Esophagus (tissue), 2 donors: ENCODE measurements at regions not wholly inside any gene's neighbourhood (a gene's known extent, or its start where the extent isn't known, plus 50 kb on each side); places are given as distances from the start of the nearest gene placed in this dataset.

Experiments
- H3K27ac ChIP-seq, 2 donors: one replicate each; pipeline ENCODE4 v1.5.1; 2013; ENCODE audit warnings: low read depth in 2 of 2, mild to moderate bottlenecking in 2 of 2, inconsistent platforms in 1 of 2, low read length in 1 of 2, moderate library complexity in 1 of 2
- H3K27me3 ChIP-seq, 2 donors: one replicate each; pipeline ENCODE4 v1.6.1; 2013; ENCODE audit warnings: low read length in 2 of 2, control low read depth in 1 of 2, mild to moderate bottlenecking in 1 of 2; ENCODE audit not compliant: insufficient read depth in 2 of 2, control insufficient read depth in 1 of 2
- H3K36me3 ChIP-seq, 2 donors: one replicate each; pipeline ENCODE4 v1.6.1; 2013; ENCODE audit warnings: low read length in 1 of 2; ENCODE audit not compliant: control insufficient read depth in 2 of 2, insufficient read depth in 2 of 2
- H3K4me1 ChIP-seq, 2 donors: one replicate each; pipeline ENCODE4 v1.6.1; 2013; ENCODE audit warnings: low read length in 1 of 2; ENCODE audit not compliant: control insufficient read depth in 2 of 2, insufficient read depth in 2 of 2
- H3K4me3 ChIP-seq, 2 donors: one replicate each; pipeline ENCODE4 v1.5.1; 2013; ENCODE audit warnings: low read length in 2 of 2, mild to moderate bottlenecking in 2 of 2, low read depth in 1 of 2, moderate library complexity in 1 of 2
- H3K9me3 ChIP-seq, 2 donors: one replicate each; pipeline ENCODE4 v1.6.1; 2013; ENCODE audit warnings: mild to moderate bottlenecking in 2 of 2, low read depth in 1 of 2, low read length in 1 of 2, moderate library complexity in 1 of 2; ENCODE audit not compliant: control insufficient read depth in 2 of 2, insufficient read depth in 1 of 2
- WGBS, 2 donors: extraction: QIAGEN DNeasy Blood & Tissue Kit; methylation state at CpG; one replicate each; pipeline ENCODE4 v1.1.7; 2013; 5-methylcytosine and 5-hydroxymethylcytosine counted together
- donor health status: healthy with polysubstance abuse.
- donor health status: Bipolar disorder and iron deficiency.

- WGBS, 2 donors, result 42 to 49% methylated on average over 2 of the region's 2 CpGs
- no peaks in the 10 kb centered on the region for H3K9me3 ChIP-seq
- no peak overlapping the region for H3K4me3 ChIP-seq
These were observed 374.7 kb downstream of the DDX10 start for GRCh38 chr11:109039611-109040010.

GRCh38 chr11:109040303-109040702 is 375.4 kb downstream of the DDX10 start:
- Histone ChIP-seq H3K36me3 (no peaks in the 10 kb centered on the region), H3K4me1 (peaks cover 0 to 3% of the 10 kb centered on the region in 2 donors), H3K27ac (no peak overlapping the region), H3K4me3 (no peak overlapping the region), H3K27me3 (no peaks in the 10 kb centered on the region), H3K9me3 (no peaks in the 10 kb centered on the region)
- WGBS, 2 donors, result 79 to 88% methylated on average over 3 of the region's 3 CpGs

More at GRCh38 chr11:109039611-109040010, 374.7 kb downstream of the DDX10 start:
- Histone ChIP-seq H3K27ac (no peak overlapping the region), H3K36me3 (no peaks in the 10 kb centered on the region), H3K27me3 (no peaks in the 10 kb centered on the region), H3K4me1 (peaks cover 0 to 3% of the 10 kb centered on the region in 2 donors)

- H3K36me3 ChIP-seq, result no peaks in the 10 kb centered on the region
- peaks cover 0 to 3% of the 10 kb centered on the region in 2 donors for H3K4me1 ChIP-seq
- 88 to 89% methylated on average over 3 of the region's 3 CpGs for WGBS, 2 donors
- no peak overlapping the region for H3K27ac ChIP-seq
- H3K4me3 ChIP-seq, result no peak overlapping the region
- no peaks in the 10 kb centered on the region for H3K27me3 ChIP-seq
- H3K9me3 ChIP-seq, result no peaks in the 10 kb centered on the region
These were observed 377.0 kb downstream of the DDX10 start for GRCh38 chr11:109041876-109042275.

- no peaks in the 10 kb centered on the region for H3K27me3 ChIP-seq
- 63 to 66% methylated on average over 3 of the region's 3 CpGs for WGBS, 2 donors
- H3K27ac ChIP-seq, result no peak overlapping the region
- H3K9me3 ChIP-seq, result no peaks in the 10 kb centered on the region
- H3K4me1 ChIP-seq, result peaks cover 0 to 3% of the 10 kb centered on the region in 2 donors
- H3K36me3 ChIP-seq, result no peaks in the 10 kb centered on the region
- H3K4me3 ChIP-seq, result no peak overlapping the region
These were observed 378.4 kb downstream of the DDX10 start for GRCh38 chr11:109043315-109043714.

- no peaks in the 10 kb centered on the region for H3K9me3 ChIP-seq
- 76 to 82% methylated on average over 11 of the region's 11 CpGs for WGBS, 2 donors
- H3K4me3 ChIP-seq, result no peak overlapping the region
- no peaks in the 10 kb centered on the region for H3K4me1 ChIP-seq
- no peaks in the 10 kb centered on the region for H3K27me3 ChIP-seq
- H3K27ac ChIP-seq, result no peak overlapping the region
- no peaks in the 10 kb centered on the region for H3K36me3 ChIP-seq
These were observed 375.6 kb upstream of the C11orf87 start for GRCh38 chr11:109046284-109046992.

- Histone ChIP-seq H3K4me1 (no peaks in the 10 kb centered on the region), H3K9me3 (no peaks in the 10 kb centered on the region), H3K27me3 (no peaks in the 10 kb centered on the region), H3K4me3 (no peak overlapping the region), H3K36me3 (no peaks in the 10 kb centered on the region), H3K27ac (no peak overlapping the region)
These were observed 373.9 kb upstream of the C11orf87 start for GRCh38 chr11:109048098-109048497.

- Histone ChIP-seq H3K4me3 (no peak overlapping the region), H3K27me3 (no peaks in the 10 kb centered on the region), H3K27ac (no peak overlapping the region), H3K9me3 (no peaks in the 10 kb centered on the region), H3K36me3 (no peaks in the 10 kb centered on the region), H3K4me1 (no peaks in the 10 kb centered on the region)
- 69 to 89% methylated on average over 3 of the region's 3 CpGs for WGBS, 2 donors
These were observed 370.8 kb upstream of the C11orf87 start for GRCh38 chr11:109051200-109051599.

- 73 to 81% methylated on average over 5 of the region's 5 CpGs for WGBS, 2 donors
These were observed 362.6 kb upstream of the C11orf87 start for GRCh38 chr11:109059402-109059801.

GRCh38 chr11:109061394-109061793 is 360.6 kb upstream of the C11orf87 start:
- no peaks in the 10 kb centered on the region for H3K27me3 ChIP-seq
- no peaks in the 10 kb centered on the region for H3K4me1 ChIP-seq
- H3K27ac ChIP-seq, result no peak overlapping the region
- H3K9me3 ChIP-seq, result no peaks in the 10 kb centered on the region
- WGBS, 2 donors, result 84 to 89% methylated on average over 1 of the region's 1 CpG
- no peaks in the 10 kb centered on the region for H3K36me3 ChIP-seq
- no peak overlapping the region for H3K4me3 ChIP-seq

More at GRCh38 chr11:109059402-109059801, 362.6 kb upstream of the C11orf87 start:
- H3K9me3 ChIP-seq, result no peaks in the 10 kb centered on the region
- no peaks in the 10 kb centered on the region for H3K27me3 ChIP-seq
- H3K4me3 ChIP-seq, result no peak overlapping the region
- no peak overlapping the region for H3K27ac ChIP-seq
- no peaks in the 10 kb centered on the region for H3K36me3 ChIP-seq
- H3K4me1 ChIP-seq, result no peaks in the 10 kb centered on the region

- H3K4me1 ChIP-seq, result no peaks in the 10 kb centered on the region
- no peaks in the 10 kb centered on the region for H3K36me3 ChIP-seq
- WGBS, 2 donors, result 73 to 76% methylated on average over 2 of the region's 2 CpGs
- no peak overlapping the region for H3K27ac ChIP-seq
- no peaks in the 10 kb centered on the region for H3K9me3 ChIP-seq
- H3K27me3 ChIP-seq, result no peaks in the 10 kb centered on the region
- H3K4me3 ChIP-seq, result no peak overlapping the region
These were observed 359.5 kb upstream of the C11orf87 start for GRCh38 chr11:109062445-109062844.
